Thyroid gland (tissue), 4 donors: ENCODE measurements at regions not wholly inside any gene's neighbourhood (a gene's known extent, or its start where the extent isn't known, plus 50 kb on each side); places are given as distances from the start of the nearest gene placed in this dataset.

Experiments used
- DNase-seq, 2 donors: peaks; one replicate each; pipeline ENCODE4 v3.0.0-alpha.2; 2019
- H3K27ac ChIP-seq, 3 donors: fragments of 200-600 bp; sonication (generic); 1 replicate in 2 of 3; 2 replicates in 1 of 3; pipeline ENCODE4 v1.5.1; 2016 to 2019; ENCODE audit warnings: mild to moderate bottlenecking in 1 of 3, moderate library complexity in 1 of 3
- H3K27me3 ChIP-seq: fragments of 200-600 bp; sonication (generic); one replicate; pipeline ENCODE4 v1.5.1; 2019
- H3K36me3 ChIP-seq, 2 donors: fragments of 200-600 bp; sonication (generic); one replicate each; pipeline ENCODE4 v1.5.1; 2016 to 2019
- H3K4me1 ChIP-seq, 2 donors: fragments of 200-600 bp; sonication (generic); one replicate each; pipeline ENCODE4 v1.5.1; 2017 to 2019
- H3K4me3 ChIP-seq, 3 donors: fragments of 200-600 bp; sonication (generic); replicated peaks in 1 of 3; 1 replicate in 2 of 3; 2 replicates in 1 of 3; pipeline ENCODE4 v1.5.1; 2016; ENCODE audit warnings: mild to moderate bottlenecking in 1 of 3
- H3K9me3 ChIP-seq: fragments of 200-600 bp; sonication (generic); one replicate; pipeline ENCODE4 v1.5.1; 2017
- POLR2A ChIP-seq, 2 donors: fragments of 450-650 bp; IDR thresholded peaks; one replicate each; pipeline ENCODE4 v1.6.1; 2017; ENCODE audit warnings: antibody characterized with exemption in 2 of 2, mild to moderate bottlenecking in 2 of 2, moderate library complexity in 1 of 2
- WGBS, 2 donors: methylation state at CpG; one replicate each; pipeline ENCODE4 v1.1.5; 2017; 5-methylcytosine and 5-hydroxymethylcytosine counted together
- intact Hi-C: fragments of 100-400 bp; cut with DNase I; formaldehyde crosslinking; loops from one replicate; pipeline ENCODE4 v1.15.1; 2023
- TF ChIP-seq, protein P1 (sequence below), 6 experiments: fragments of 200-600 bp in 3 of 6; fragments of 450-650 bp in 3 of 6; sonication (generic) in 3 of 6; IDR thresholded peaks; one replicate each; pipeline ENCODE4 v1.5.1; 2016 to 2019; ENCODE audit warnings: antibody characterized with exemption in 6 of 6, mild to moderate bottlenecking in 2 of 6, inconsistent platforms in 1 of 6, moderate library complexity in 1 of 6

DNA sequence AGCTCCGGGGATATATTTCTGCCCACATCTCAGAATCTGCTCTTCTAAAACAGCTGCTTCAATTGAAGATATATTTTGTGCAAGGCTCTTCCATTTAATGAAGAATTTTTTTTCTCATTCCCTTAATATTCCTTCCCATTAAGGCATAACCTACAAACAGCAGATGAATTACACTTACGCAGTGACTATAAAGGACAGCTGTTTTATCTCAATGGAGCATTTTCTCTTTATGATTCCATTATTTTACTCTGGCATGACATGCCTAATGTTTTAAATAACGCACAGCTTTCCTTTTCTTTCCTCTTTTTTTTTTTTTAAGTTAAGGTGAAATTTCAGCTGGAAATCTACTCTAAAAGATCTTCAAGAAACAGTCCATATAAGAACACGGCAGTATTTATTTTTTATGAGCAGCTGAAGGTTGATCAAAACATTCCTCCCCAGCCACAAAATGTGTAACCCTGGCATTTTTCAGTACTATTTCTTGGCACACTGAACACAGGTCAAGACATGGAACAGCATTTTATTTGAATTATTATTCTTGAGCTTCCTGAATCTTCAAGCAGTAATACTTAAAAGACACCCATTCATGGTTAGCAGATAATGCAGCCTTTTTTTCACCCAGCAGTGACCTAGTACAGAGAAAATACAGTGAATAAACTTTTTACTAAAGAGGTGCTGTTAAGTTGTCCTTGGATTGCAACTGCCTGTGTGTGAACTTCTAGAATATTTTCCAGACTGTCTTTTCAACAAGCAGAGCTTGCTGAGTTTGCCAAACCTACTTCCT is 118.1 kb upstream of the FOXN3 start:
- Histone ChIP-seq H3K4me3 (no peak overlapping the region), H3K27ac (no peak overlapping the region), H3K27me3 (no peaks in the 10 kb centered on the region), H3K36me3 (no peaks in the 10 kb centered on the region), H3K9me3 (no peaks in the 10 kb centered on the region), H3K4me1 (peaks cover 0 to 3% of the 10 kb centered on the region in 2 donors)
- WGBS, 2 donors = 80 to 84% methylated on average over 4 of the region's 4 CpGs
- intact Hi-C loops = no loop called here
- TF ChIP-seq, protein P1, sequence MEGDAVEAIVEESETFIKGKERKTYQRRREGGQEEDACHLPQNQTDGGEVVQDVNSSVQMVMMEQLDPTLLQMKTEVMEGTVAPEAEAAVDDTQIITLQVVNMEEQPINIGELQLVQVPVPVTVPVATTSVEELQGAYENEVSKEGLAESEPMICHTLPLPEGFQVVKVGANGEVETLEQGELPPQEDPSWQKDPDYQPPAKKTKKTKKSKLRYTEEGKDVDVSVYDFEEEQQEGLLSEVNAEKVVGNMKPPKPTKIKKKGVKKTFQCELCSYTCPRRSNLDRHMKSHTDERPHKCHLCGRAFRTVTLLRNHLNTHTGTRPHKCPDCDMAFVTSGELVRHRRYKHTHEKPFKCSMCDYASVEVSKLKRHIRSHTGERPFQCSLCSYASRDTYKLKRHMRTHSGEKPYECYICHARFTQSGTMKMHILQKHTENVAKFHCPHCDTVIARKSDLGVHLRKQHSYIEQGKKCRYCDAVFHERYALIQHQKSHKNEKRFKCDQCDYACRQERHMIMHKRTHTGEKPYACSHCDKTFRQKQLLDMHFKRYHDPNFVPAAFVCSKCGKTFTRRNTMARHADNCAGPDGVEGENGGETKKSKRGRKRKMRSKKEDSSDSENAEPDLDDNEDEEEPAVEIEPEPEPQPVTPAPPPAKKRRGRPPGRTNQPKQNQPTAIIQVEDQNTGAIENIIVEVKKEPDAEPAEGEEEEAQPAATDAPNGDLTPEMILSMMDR (IDR thresholded peaks at IDR 0.05) = no peak
- no peak for TF ChIP-seq POLR2A (IDR thresholded peaks at IDR 0.05)
- DNase-seq = no peak

DNA sequence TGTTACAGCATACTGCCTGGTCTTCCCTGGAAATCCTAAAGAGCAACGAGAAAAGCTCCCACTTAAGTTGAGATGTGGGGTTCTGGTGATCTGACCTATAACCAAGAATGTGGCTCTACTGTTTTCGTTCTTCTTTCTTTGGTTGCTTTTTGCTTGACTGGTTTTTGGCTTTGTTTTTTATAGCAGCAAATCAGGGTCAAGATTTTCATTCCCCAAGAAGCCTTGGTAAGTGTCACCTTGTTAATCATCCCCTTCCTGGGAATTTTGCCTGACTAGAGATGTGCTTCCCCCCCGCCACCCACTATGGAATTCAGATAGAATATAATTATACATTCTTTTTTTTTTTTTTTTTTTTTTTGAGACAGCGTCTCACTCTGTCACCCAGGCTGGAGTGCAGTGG is 116.7 kb upstream of the FOXN3 start:
- WGBS, 2 donors = 82 to 88% methylated on average over 4 of the region's 4 CpGs
- no peak for DNase-seq
- no peak for TF ChIP-seq POLR2A (IDR thresholded peaks at IDR 0.05)
- TF ChIP-seq, protein P1 (IDR thresholded peaks at IDR 0.05) = no peak

DNA sequence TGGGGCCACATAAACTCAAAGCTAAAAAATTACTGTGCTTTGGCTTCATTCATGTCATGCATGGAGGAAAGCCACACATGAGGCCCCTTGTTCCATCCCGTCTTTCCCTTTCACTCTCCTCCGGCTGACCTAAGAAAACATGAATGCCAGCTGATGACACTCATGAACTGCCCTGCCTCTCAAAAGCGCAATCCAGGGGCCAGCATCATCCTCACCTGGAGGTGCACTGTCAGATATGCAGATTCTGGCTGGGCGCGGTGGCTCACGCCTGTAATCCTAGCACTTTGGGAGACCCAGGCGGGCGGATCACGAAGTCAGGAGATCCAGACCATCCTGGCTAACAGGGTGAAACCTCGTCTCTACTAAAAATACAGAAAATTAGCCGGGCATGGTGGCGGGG is 116.1 kb upstream of the FOXN3 start:
- Histone ChIP-seq H3K27ac (no peak overlapping the region), H3K4me3 (no peak overlapping the region), H3K36me3 (no peaks in the 10 kb centered on the region), H3K9me3 (no peaks in the 10 kb centered on the region), H3K4me1 (peaks cover 0 to 3% of the 10 kb centered on the region in 2 donors), H3K27me3 (no peaks in the 10 kb centered on the region)
- no peak for DNase-seq
- whole genome bisulfite sequencing, 2 donors = 93% methylated on average over 12 of the region's 12 CpGs
- intact Hi-C loops = no loop called here
- no peak for TF ChIP-seq POLR2A (IDR thresholded peaks at IDR 0.05)
- TF ChIP-seq, protein P1 (IDR thresholded peaks at IDR 0.05) = no peak

More for the DNA sequence above, 116.7 kb upstream of the FOXN3 start:
- Histone ChIP-seq H3K9me3 (no peaks in the 10 kb centered on the region), H3K4me1 (peaks cover 0 to 3% of the 10 kb centered on the region in 2 donors), H3K36me3 (no peaks in the 10 kb centered on the region), H3K4me3 (no peak overlapping the region), H3K27ac (no peak overlapping the region), H3K27me3 (no peaks in the 10 kb centered on the region)
- intact Hi-C loops = no loop called here

DNA sequence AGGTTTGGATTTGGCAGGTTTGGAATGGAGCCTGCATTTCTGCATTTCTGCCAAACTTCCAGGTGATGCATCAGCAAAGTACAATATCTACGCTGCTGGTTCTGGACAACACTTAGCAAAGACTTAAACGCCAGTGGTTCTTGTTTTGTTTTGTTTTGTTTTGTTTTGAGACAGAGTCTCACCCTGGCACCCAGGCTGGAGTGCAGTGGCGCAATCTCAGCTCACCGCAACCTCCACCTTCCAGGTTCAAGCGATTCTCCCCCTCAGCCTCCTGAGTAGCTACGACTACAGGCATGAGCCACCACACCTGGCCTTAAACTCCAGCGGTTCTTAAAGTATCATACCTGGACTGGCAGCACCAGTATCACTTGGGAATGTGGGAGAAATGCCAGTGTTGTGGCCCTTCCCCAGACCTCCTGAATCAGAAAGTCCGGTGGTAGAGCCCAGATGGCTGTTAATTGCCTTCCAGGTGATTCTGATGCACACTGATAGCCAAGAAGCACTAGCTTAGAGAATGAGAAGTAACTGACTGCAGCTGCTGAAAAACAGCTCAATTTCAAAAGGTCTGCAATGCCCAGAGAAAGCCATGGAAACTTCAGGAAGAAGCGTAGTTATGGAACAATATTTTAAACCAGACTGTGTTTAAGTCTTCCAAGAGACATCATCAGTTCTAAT is 114.8 kb upstream of the FOXN3 start:
- Histone ChIP-seq H3K4me1 (peaks cover 0 to 3% of the 10 kb centered on the region in 2 donors), H3K27ac (no peak overlapping the region), H3K4me3 (no peak overlapping the region), H3K9me3 (no peaks in the 10 kb centered on the region), H3K36me3 (no peaks in the 10 kb centered on the region), H3K27me3 (no peaks in the 10 kb centered on the region)
- 80 to 83% methylated on average over 9 of the region's 9 CpGs for WGBS, 2 donors
- no peak for DNase-seq
- intact Hi-C loops = no loop called here
- TF ChIP-seq, protein P1 (IDR thresholded peaks at IDR 0.05) = no peak
- TF ChIP-seq POLR2A (IDR thresholded peaks at IDR 0.05) = no peak
